Endodermal cell (in vitro differentiated cells): ENCODE measurements at regions not wholly inside any gene's neighbourhood (a gene's known extent, or its start where the extent isn't known, plus 50 kb on each side); places are given as distances from the start of the nearest gene placed in this dataset.
"Not testable (repeated sequence)": the region's sequence is repeated elsewhere in the genome, so short reads cannot be mapped to it uniquely, and the experiment has no call there.

Experiments used
- DNase-seq: peaks from one replicate; pipeline ENCODE4 v3.0.0-alpha.2; 2017
- H3K27ac ChIP-seq: 2 replicates; pipeline ENCODE4 v1.5.1; 2013; ENCODE audit warnings: mild to moderate bottlenecking, low read depth, low read length, moderate library complexity
- H3K27me3 ChIP-seq: 2 replicates; pipeline ENCODE4 v1.6.1; 2013; ENCODE audit warnings: mild to moderate bottlenecking, low read length, moderate library complexity; ENCODE audit not compliant: insufficient read depth, control insufficient read depth, poor library complexity, severe bottlenecking
- H3K36me3 ChIP-seq: 2 replicates; pipeline ENCODE4 v1.7.0; 2013; ENCODE audit warnings: mild to moderate bottlenecking, low read length, moderate library complexity; ENCODE audit not compliant: control insufficient read depth, insufficient read depth
- H3K4me1 ChIP-seq: one replicate; pipeline ENCODE4 v1.7.0; 2013; ENCODE audit warnings: low read length; ENCODE audit not compliant: control insufficient read depth, insufficient read depth
- H3K4me3 ChIP-seq: 2 replicates; pipeline ENCODE4 v1.5.1; 2013; ENCODE audit warnings: mild to moderate bottlenecking, low read length, moderate library complexity
- H3K9ac ChIP-seq: 2 replicates; pipeline ENCODE4 v1.6.1; 2013; ENCODE audit warnings: mild to moderate bottlenecking, low read length, moderate library complexity; ENCODE audit not compliant: poor library complexity, severe bottlenecking; ENCODE audit errors: extremely low read depth
- H3K9me3 ChIP-seq: 2 replicates; pipeline ENCODE4 v1.6.1; 2013; ENCODE audit warnings: mild to moderate bottlenecking, low read length, moderate library complexity; ENCODE audit not compliant: control insufficient read depth
- H3K27ac Mint-ChIP-seq: 2 replicates; pipeline ENCODE4 v1.8.0; 2020; ENCODE audit warnings: mixed read lengths
- H3K27me3 Mint-ChIP-seq: 2 replicates; pipeline ENCODE4 v1.8.0; 2021; ENCODE audit warnings: mild to moderate bottlenecking, mixed read lengths; ENCODE audit not compliant: insufficient read depth
- H3K36me3 Mint-ChIP-seq: 2 replicates; pipeline ENCODE4 v1.8.0; 2020; ENCODE audit warnings: low read depth, mixed read lengths
- H3K4me1 Mint-ChIP-seq: 2 replicates; pipeline ENCODE4 v1.8.0; 2020; ENCODE audit warnings: mixed read lengths
- H3K4me3 Mint-ChIP-seq: 2 replicates; pipeline ENCODE4 v1.8.0; 2020; ENCODE audit warnings: mild to moderate bottlenecking, moderate library complexity, mixed read lengths
- H3K9me3 Mint-ChIP-seq: 2 replicates; pipeline ENCODE4 v1.8.0; 2020; ENCODE audit warnings: mild to moderate bottlenecking, mixed read lengths
- WGBS, 2 experiments: methylation state at CpG; one replicate each; pipeline versions ENCODE4 v1.1.5 to v1.1.7; 2013; ENCODE audit warnings: missing lambda C conversion rate in 2 of 2, mixed read lengths in 1 of 2; ENCODE audit not compliant: insufficient coverage in 1 of 2, insufficient read length in 1 of 2; 5-methylcytosine and 5-hydroxymethylcytosine counted together
- TF ChIP-seq, protein P1 (sequence below): fragments of 200-600 bp; sonication (generic); conservative IDR thresholded peaks from 2 replicates; pipeline ENCODE4 v1.5.0; 2021; ENCODE audit warnings: antibody characterized with exemption, mild to moderate bottlenecking

DNA sequence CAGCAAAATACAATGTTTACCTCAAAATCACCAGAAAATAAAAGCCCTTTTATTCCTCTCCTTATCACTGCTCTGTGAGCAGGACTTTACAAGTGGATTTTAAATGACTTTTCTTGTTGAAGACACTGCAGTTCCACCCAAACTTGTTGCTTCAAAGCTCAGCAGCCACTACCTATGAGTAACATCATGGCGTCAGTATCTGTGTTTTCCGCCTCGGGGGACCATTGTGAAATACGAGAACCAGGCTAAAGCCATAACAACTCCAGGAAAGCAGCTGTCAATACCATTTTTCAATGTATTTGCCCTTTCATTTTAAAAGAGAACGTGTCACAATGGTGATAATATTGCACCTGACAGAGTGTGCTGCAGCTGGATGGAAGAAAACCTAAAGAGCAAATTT, 284.0 kb upstream of the RNF32 start:
- no peaks in the 10 kb centered on the region for H3K4me1 Mint-ChIP-seq
- Histone ChIP-seq H3K9ac (no peak overlapping the region), H3K9me3 (no peaks in the 10 kb centered on the region), H3K27me3 (no peaks in the 10 kb centered on the region), H3K4me3 (no peak overlapping the region), H3K27ac (no peak overlapping the region), H3K4me1 (no peaks in the 10 kb centered on the region), H3K36me3 (no peaks in the 10 kb centered on the region)
- TF ChIP-seq, protein P1, sequence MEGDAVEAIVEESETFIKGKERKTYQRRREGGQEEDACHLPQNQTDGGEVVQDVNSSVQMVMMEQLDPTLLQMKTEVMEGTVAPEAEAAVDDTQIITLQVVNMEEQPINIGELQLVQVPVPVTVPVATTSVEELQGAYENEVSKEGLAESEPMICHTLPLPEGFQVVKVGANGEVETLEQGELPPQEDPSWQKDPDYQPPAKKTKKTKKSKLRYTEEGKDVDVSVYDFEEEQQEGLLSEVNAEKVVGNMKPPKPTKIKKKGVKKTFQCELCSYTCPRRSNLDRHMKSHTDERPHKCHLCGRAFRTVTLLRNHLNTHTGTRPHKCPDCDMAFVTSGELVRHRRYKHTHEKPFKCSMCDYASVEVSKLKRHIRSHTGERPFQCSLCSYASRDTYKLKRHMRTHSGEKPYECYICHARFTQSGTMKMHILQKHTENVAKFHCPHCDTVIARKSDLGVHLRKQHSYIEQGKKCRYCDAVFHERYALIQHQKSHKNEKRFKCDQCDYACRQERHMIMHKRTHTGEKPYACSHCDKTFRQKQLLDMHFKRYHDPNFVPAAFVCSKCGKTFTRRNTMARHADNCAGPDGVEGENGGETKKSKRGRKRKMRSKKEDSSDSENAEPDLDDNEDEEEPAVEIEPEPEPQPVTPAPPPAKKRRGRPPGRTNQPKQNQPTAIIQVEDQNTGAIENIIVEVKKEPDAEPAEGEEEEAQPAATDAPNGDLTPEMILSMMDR, result no peak
- H3K9me3 Mint-ChIP-seq, result peaks cover 12% of the 10 kb centered on the region
- H3K36me3 Mint-ChIP-seq, result no peaks in the 10 kb centered on the region
- WGBS, 2 experiments, result 88 to 94% methylated on average over 4 to 5 of the region's 5 CpGs
- H3K27me3 Mint-ChIP-seq, result no peaks in the 10 kb centered on the region
- no peak overlapping the region for H3K27ac Mint-ChIP-seq
- DNase-seq, result no peak
- H3K4me3 Mint-ChIP-seq, result no peak overlapping the region

DNA sequence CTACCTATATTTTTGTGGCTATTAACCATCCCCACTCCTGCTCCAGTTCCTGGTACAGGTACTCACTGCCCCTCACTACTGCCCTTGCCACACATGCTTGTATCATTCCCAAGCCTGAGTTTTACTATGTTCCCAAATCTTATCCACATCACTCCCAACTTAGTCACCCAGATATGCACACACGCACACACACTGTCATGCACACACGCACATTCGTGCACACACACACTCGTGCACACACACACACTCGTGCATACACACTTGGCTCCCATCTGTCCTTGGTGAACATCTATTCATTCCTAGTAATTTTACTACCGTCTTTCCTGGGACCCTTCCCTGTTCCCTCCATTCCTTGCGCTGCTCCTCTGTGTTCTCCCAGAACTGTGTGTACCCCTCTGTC, 287.2 kb upstream of the RNF32 start:
- no peaks in the 10 kb centered on the region for H3K9me3 ChIP-seq

DNA sequence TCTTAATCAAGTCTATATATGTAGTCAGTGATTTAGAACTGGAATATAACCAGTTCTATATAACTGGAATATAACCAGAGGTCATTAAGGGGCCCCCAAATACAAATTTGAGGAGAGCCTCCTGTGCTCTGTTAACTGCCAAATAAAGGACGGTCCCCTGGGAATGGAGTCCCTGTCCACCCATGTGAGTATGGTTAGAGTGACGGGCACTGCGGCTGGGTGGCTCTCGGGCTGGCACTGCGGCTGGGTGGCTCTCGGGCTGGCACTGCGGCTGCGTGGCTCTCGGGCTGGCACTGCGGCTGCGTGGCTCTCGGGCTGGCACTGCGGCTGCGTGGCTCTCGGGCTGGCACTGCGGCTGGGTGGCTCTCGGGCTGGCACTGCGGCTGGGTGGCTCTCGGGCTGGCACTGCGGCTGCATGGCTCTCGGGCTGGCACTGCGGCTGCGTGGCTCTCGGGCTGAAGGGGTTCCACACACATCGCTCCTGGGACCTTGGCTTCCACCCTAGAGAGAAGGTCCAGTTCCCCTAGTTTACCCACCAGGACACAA, 292.8 kb upstream of the RNF32 start:
- H3K36me3 Mint-ChIP-seq, H3K4me1 ChIP-seq, H3K9me3 Mint-ChIP-seq, H3K4me1 Mint-ChIP-seq, H3K27ac Mint-ChIP-seq, H3K9me3 ChIP-seq, H3K36me3 ChIP-seq, H3K27me3 ChIP-seq, H3K4me3 ChIP-seq, H3K27me3 Mint-ChIP-seq, DNase-seq, H3K27ac ChIP-seq, H3K4me3 Mint-ChIP-seq, H3K9ac ChIP-seq: not testable (repeated sequence)
- WGBS, 2 experiments, result 92 to 96% methylated on average over 19 to 25 of the region's 25 CpGs

More for the DNA sequence above, 287.2 kb upstream of the RNF32 start:
- TF ChIP-seq, protein P1, result no peak
- Mint-ChIP-seq H3K36me3 (no peaks in the 10 kb centered on the region), H3K27me3 (no peaks in the 10 kb centered on the region), H3K9me3 (no peaks in the 10 kb centered on the region), H3K27ac (no peak overlapping the region), H3K4me1 (no peaks in the 10 kb centered on the region), H3K4me3 (no peak overlapping the region)
- WGBS, 2 experiments, result 88 to 92% methylated on average over 7 of the region's 7 CpGs
- Histone ChIP-seq H3K9ac (no peak overlapping the region), H3K27me3 (no peaks in the 10 kb centered on the region), H3K36me3 (no peaks in the 10 kb centered on the region), H3K4me1 (no peaks in the 10 kb centered on the region), H3K27ac (no peak overlapping the region), H3K4me3 (no peak overlapping the region)
- DNase-seq, result no peak

- TF ChIP-seq, protein P1, result no peak
Observed at GRCh38 chr7:156347132-156347531, 293.4 kb upstream of the RNF32 start.

More at GRCh38 chr7:156347132-156347531, 293.4 kb upstream of the RNF32 start:
- no peak overlapping the region for H3K27ac ChIP-seq
- H3K36me3 ChIP-seq, result no peaks in the 10 kb centered on the region
- Mint-ChIP-seq H3K27ac (no peak overlapping the region), H3K9me3 (no peaks in the 10 kb centered on the region), H3K4me1 (no peaks in the 10 kb centered on the region), H3K4me3 (no peak overlapping the region), H3K27me3 (no peaks in the 10 kb centered on the region), H3K36me3 (no peaks in the 10 kb centered on the region)
- H3K4me3 ChIP-seq, result no peak overlapping the region
- H3K27me3 ChIP-seq, result no peaks in the 10 kb centered on the region
- no peak for DNase-seq
- no peak overlapping the region for H3K9ac ChIP-seq
- H3K4me1 ChIP-seq, result no peaks in the 10 kb centered on the region
- no peaks in the 10 kb centered on the region for H3K9me3 ChIP-seq
- WGBS, 2 experiments, result 87 to 93% methylated on average over 9 to 12 of the region's 12 CpGs
